Liver (tissue), 8 donors: ENCODE measurements at regions not wholly inside any gene's neighbourhood (a gene's known extent, or its start where the extent isn't known, plus 50 kb on each side); places are given as distances from the start of the nearest gene placed in this dataset.

Experiments
- DNase-seq: peaks from one replicate; pipeline ENCODE4 v3.0.0-alpha.2; 2017; ENCODE audit warnings: low spot score
- H3K27ac ChIP-seq, 2 donors: one replicate each; pipeline ENCODE4 v1.7.0; 2013; ENCODE audit warnings: inconsistent platforms in 2 of 2, low read length in 2 of 2, control low read depth in 1 of 2, low read depth in 1 of 2, mild to moderate bottlenecking in 1 of 2
- H3K27me3 ChIP-seq, 4 donors: one replicate each; pipeline versions ENCODE4 v1.6.1 to v1.7.0; 2013; ENCODE audit warnings: low read length in 3 of 4, inconsistent platforms in 1 of 4, mild to moderate bottlenecking in 1 of 4, moderate library complexity in 1 of 4; ENCODE audit not compliant: control insufficient read depth in 4 of 4, insufficient read depth in 4 of 4
- H3K36me3 ChIP-seq, 4 donors: one replicate each; pipeline versions ENCODE4 v1.6.1 to v1.7.0; 2013; ENCODE audit warnings: low read length in 3 of 4, mild to moderate bottlenecking in 3 of 4, low read depth in 1 of 4, moderate library complexity in 1 of 4; ENCODE audit not compliant: control insufficient read depth in 4 of 4, insufficient read depth in 3 of 4
- H3K4me1 ChIP-seq, 4 donors: one replicate each; pipeline versions ENCODE4 v1.6.1 to v1.7.0; 2013; ENCODE audit warnings: low read length in 3 of 4, mild to moderate bottlenecking in 3 of 4, moderate library complexity in 1 of 4; ENCODE audit not compliant: control insufficient read depth in 4 of 4, insufficient read depth in 4 of 4
- H3K4me3 ChIP-seq, 3 donors: one replicate each; pipeline versions ENCODE4 v1.6.1 to v1.7.0; 2013; ENCODE audit warnings: low read length in 3 of 3, control low read depth in 1 of 3, low read depth in 1 of 3, mild to moderate bottlenecking in 1 of 3
- H3K9ac ChIP-seq, 2 donors: one replicate each; pipeline ENCODE4 v1.7.0; 2013; ENCODE audit warnings: low read length in 2 of 2, mild to moderate bottlenecking in 2 of 2, moderate library complexity in 2 of 2, control low read depth in 1 of 2, low read depth in 1 of 2
- H3K9me3 ChIP-seq, 4 donors: one replicate each; pipeline versions ENCODE4 v1.6.1 to v1.7.0; 2013; ENCODE audit warnings: low read length in 3 of 4; ENCODE audit not compliant: control insufficient read depth in 4 of 4
- EGR1 ChIP-seq, 2 donors: IDR thresholded peaks; 2 replicates each; pipeline ENCODE4 v1.6.1; 2016 to 2018; ENCODE audit warnings: antibody characterized with exemption in 2 of 2, low read depth in 2 of 2
- FOXA1 ChIP-seq: IDR thresholded peaks from 2 replicates; pipeline ENCODE4 v1.6.1; 2016; ENCODE audit warnings: antibody characterized with exemption
- GABPA ChIP-seq, 2 donors: IDR thresholded peaks in 1 of 2; conservative IDR thresholded peaks in 1 of 2; 2 replicates each; pipeline ENCODE4 v1.6.1; 2016; ENCODE audit warnings: antibody characterized with exemption in 2 of 2, mild to moderate bottlenecking in 1 of 2, moderate library complexity in 1 of 2
- JUND ChIP-seq, 2 donors: IDR thresholded peaks; 2 replicates each; pipeline ENCODE4 v1.6.1; 2016; ENCODE audit warnings: antibody characterized with exemption in 2 of 2
- NR2F2 ChIP-seq: IDR thresholded peaks from 2 replicates; pipeline ENCODE4 v1.6.1; 2016; ENCODE audit warnings: antibody characterized with exemption
- RAD21 ChIP-seq, 2 donors: IDR thresholded peaks; 2 replicates each; pipeline ENCODE4 v1.6.1; 2016; ENCODE audit warnings: antibody characterized with exemption in 2 of 2, mild to moderate bottlenecking in 2 of 2
- RXRA ChIP-seq, 2 donors: IDR thresholded peaks; 2 replicates each; pipeline ENCODE4 v1.6.1; 2017 to 2018; ENCODE audit warnings: antibody characterized with exemption in 2 of 2, mild to moderate bottlenecking in 1 of 2
- SP1 ChIP-seq: IDR thresholded peaks from 2 replicates; pipeline ENCODE4 v1.6.1; 2018; ENCODE audit warnings: antibody characterized with exemption, mild to moderate bottlenecking
- TAF1 ChIP-seq: conservative IDR thresholded peaks from 2 replicates; pipeline ENCODE4 v1.6.1; 2016; ENCODE audit warnings: antibody characterized with exemption, mild to moderate bottlenecking
- YY1 ChIP-seq: IDR thresholded peaks from 2 replicates; pipeline ENCODE4 v1.6.1; 2016; ENCODE audit warnings: antibody characterized with exemption, mild to moderate bottlenecking
- WGBS: extraction: QIAGEN DNeasy Blood & Tissue Kit; methylation state at CpG from one replicate; pipeline ENCODE4 v1.1.7; 2013; 5-methylcytosine and 5-hydroxymethylcytosine counted together
- TF ChIP-seq, protein P1 (sequence below): fragments of 150-350 bp; IDR thresholded peaks from 2 replicates; pipeline ENCODE4 v1.5.1; 2017; ENCODE audit warnings: improper control_type of control experiment, low read depth, low read length; ENCODE audit not compliant: missing input control
- TF ChIP-seq, protein P2 (sequence below): IDR thresholded peaks from 2 replicates; pipeline ENCODE4 v1.6.1; 2016; ENCODE audit warnings: antibody characterized with exemption, mild to moderate bottlenecking
- donor health status: healthy.
- donor health status: healthy.
- donor health status: healthy.
- donor health status: healthy.
- donor health status: healthy.

DNA sequence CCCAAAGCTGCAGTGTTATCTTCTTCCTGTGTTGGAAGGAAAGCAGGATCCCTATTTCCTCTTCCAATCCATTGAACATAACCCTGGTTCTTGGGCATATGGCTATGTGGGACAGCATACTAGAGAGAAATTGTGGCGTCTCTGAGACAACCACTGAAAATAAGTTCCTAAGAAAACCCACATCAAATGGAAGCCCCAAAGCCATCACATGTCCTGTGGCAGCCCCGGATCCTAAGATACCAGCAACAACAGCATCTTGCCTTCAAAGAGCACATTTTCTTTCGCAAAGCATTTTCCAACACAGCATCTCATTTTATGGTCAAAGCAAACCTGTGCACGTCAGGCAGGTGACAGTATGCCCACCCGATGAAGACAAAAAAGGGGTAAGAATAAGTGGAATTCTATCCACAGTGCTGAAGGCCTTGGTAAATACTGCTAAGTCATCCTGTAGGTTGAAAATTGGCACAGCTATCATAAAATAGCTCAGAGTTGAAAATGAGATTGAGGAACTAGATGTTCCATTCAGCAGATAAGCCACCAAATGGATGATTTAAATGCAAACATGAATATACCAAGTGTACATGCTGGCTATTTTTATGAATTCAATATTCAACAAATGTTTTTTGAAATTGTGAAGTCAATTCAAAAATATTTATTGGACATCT, 232.2 kb downstream of the DLEU7 start:
- H3K9ac ChIP-seq, result no peak overlapping the region
- no peak overlapping the region for H3K27ac ChIP-seq
- H3K36me3 ChIP-seq, result no peaks in the 10 kb centered on the region
- TF ChIP-seq NR2F2 (no peak), RXRA (IDR thresholded peaks at IDR 0.05) (no peak)
- no peaks in the 10 kb centered on the region for H3K4me1 ChIP-seq
- DNase-seq, result no peak
- WGBS, result 84% methylated on average over 5 of the region's 5 CpGs
- H3K4me3 ChIP-seq, result no peak overlapping the region
- H3K9me3 ChIP-seq, result no peaks in the 10 kb centered on the region
- H3K27me3 ChIP-seq, result no peaks in the 10 kb centered on the region

DNA sequence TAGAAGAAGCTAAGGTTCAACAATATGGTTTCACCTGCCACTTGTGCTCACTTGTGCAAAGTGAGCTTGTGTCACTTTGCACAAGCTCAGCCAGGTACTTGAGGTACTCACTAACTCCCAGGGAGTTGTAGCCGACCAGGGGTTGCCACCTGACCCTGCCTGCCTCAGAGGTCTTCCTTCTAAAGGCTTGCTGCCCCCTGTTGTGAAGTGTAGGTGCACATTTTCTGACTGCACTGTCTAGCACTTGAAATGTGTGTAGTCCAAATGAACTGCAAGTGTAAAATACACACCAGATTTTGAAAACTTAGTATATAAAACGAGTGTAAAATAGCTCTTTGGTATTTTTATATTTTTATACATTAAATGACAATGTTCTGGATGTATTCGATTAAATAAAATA, 230.8 kb downstream of the DLEU7 start:
- WGBS, result 55% methylated on average over 3 of the region's 3 CpGs
- DNase-seq, result no peak
- Histone ChIP-seq H3K27me3 (no peaks in the 10 kb centered on the region), H3K36me3 (no peaks in the 10 kb centered on the region), H3K4me1 (no peaks in the 10 kb centered on the region), H3K27ac (no peak overlapping the region), H3K4me3 (no peak overlapping the region), H3K9me3 (no peaks in the 10 kb centered on the region), H3K9ac (no peak overlapping the region)
- no peak for TF ChIP-seq SP1

DNA sequence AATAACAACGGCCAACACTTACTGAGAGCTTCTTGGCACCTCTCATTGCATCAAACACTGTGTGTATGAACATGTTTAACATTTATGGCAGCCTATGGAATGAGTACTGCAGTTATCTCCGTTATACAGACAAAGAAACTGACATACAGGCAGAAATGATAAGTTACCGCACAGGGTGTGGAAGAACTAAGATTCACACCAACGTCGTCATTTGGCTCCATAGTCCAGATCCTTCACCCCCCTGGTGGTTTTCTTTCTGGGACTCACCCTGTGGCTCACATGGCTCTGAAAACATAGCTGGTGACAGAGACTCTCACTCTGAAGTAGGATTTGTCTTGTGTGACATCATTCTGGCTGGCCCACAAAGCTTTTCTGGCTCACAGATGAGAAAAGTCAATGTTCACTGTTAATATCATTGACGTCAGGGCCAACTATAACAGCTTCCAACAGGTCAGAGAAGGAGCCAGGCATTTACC, 230.1 kb downstream of the DLEU7 start:
- Histone ChIP-seq H3K4me3 (no peak overlapping the region), H3K27me3 (no peaks in the 10 kb centered on the region), H3K9ac (no peak overlapping the region), H3K4me1 (no peaks in the 10 kb centered on the region), H3K36me3 (no peaks in the 10 kb centered on the region), H3K9me3 (no peaks in the 10 kb centered on the region), H3K27ac (no peak overlapping the region)
- WGBS, result 79% methylated on average over 6 of the region's 6 CpGs
- TF ChIP-seq EGR1 (IDR thresholded peaks at IDR 0.05; ENCODE audit: low read depth in 2 of 2) (no peak), GABPA (IDR thresholded peaks at IDR 0.05 in 1 of 2, conservative IDR thresholded peaks at IDR 0.05 in 1 of 2) (no peak), YY1 (no peak), TAF1 (no peak), JUND (IDR thresholded peaks at IDR 0.05) (no peak), SP1 (no peak), FOXA1 (no peak), RAD21 (IDR thresholded peaks at IDR 0.05) (no peak)
- TF ChIP-seq, protein P1, sequence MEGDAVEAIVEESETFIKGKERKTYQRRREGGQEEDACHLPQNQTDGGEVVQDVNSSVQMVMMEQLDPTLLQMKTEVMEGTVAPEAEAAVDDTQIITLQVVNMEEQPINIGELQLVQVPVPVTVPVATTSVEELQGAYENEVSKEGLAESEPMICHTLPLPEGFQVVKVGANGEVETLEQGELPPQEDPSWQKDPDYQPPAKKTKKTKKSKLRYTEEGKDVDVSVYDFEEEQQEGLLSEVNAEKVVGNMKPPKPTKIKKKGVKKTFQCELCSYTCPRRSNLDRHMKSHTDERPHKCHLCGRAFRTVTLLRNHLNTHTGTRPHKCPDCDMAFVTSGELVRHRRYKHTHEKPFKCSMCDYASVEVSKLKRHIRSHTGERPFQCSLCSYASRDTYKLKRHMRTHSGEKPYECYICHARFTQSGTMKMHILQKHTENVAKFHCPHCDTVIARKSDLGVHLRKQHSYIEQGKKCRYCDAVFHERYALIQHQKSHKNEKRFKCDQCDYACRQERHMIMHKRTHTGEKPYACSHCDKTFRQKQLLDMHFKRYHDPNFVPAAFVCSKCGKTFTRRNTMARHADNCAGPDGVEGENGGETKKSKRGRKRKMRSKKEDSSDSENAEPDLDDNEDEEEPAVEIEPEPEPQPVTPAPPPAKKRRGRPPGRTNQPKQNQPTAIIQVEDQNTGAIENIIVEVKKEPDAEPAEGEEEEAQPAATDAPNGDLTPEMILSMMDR, result no peak
- TF ChIP-seq, protein P2, sequence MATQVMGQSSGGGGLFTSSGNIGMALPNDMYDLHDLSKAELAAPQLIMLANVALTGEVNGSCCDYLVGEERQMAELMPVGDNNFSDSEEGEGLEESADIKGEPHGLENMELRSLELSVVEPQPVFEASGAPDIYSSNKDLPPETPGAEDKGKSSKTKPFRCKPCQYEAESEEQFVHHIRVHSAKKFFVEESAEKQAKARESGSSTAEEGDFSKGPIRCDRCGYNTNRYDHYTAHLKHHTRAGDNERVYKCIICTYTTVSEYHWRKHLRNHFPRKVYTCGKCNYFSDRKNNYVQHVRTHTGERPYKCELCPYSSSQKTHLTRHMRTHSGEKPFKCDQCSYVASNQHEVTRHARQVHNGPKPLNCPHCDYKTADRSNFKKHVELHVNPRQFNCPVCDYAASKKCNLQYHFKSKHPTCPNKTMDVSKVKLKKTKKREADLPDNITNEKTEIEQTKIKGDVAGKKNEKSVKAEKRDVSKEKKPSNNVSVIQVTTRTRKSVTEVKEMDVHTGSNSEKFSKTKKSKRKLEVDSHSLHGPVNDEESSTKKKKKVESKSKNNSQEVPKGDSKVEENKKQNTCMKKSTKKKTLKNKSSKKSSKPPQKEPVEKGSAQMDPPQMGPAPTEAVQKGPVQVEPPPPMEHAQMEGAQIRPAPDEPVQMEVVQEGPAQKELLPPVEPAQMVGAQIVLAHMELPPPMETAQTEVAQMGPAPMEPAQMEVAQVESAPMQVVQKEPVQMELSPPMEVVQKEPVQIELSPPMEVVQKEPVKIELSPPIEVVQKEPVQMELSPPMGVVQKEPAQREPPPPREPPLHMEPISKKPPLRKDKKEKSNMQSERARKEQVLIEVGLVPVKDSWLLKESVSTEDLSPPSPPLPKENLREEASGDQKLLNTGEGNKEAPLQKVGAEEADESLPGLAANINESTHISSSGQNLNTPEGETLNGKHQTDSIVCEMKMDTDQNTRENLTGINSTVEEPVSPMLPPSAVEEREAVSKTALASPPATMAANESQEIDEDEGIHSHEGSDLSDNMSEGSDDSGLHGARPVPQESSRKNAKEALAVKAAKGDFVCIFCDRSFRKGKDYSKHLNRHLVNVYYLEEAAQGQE, result no peak
- DNase-seq, result peak; percentile 51
